ENCODE measurements at regions not wholly inside any gene's neighbourhood (a gene's known extent, or its start where the extent isn't known, plus 50 kb on each side); places are given as distances from the start of the nearest gene placed in this dataset.
A peak's percentile ranks its signal among the peaks of the same experiment; 100 is the strongest.

GRCh38 chr1:234973426-234974250 lies 155.0 kb downstream of the TOMM20 start (continued):
- TF ChIP-seq, protein P1, sequence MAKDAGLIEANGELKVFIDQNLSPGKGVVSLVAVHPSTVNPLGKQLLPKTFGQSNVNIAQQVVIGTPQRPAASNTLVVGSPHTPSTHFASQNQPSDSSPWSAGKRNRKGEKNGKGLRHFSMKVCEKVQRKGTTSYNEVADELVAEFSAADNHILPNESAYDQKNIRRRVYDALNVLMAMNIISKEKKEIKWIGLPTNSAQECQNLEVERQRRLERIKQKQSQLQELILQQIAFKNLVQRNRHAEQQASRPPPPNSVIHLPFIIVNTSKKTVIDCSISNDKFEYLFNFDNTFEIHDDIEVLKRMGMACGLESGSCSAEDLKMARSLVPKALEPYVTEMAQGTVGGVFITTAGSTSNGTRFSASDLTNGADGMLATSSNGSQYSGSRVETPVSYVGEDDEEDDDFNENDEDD (CRISPR knock-in tag; IDR thresholded peaks at IDR 0.05; ENCODE audit: borderline replicate concordance) = peak; percentile 15; the same call in 1 of the 2 replicates
- no peak for TF ChIP-seq PAWR (CRISPR knock-in tag; IDR thresholded peaks at IDR 0.05; ENCODE audit: borderline replicate concordance)
- TF ChIP-seq, protein P2, sequence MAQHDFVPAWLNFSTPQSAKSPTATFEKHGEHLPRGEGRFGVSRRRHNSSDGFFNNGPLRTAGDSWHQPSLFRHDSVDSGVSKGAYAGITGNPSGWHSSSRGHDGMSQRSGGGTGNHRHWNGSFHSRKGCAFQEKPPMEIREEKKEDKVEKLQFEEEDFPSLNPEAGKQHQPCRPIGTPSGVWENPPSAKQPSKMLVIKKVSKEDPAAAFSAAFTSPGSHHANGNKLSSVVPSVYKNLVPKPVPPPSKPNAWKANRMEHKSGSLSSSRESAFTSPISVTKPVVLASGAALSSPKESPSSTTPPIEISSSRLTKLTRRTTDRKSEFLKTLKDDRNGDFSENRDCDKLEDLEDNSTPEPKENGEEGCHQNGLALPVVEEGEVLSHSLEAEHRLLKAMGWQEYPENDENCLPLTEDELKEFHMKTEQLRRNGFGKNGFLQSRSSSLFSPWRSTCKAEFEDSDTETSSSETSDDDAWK (CRISPR knock-in tag; IDR thresholded peaks at IDR 0.05) = no peak
- no peak for TF ChIP-seq ZFP62 (CRISPR knock-in tag; IDR thresholded peaks at IDR 0.05)
- no peak for TF ChIP-seq NR1H2 (CRISPR knock-in tag; IDR thresholded peaks at IDR 0.05; ENCODE audit: borderline replicate concordance, low read depth)
- TF ChIP-seq SNRNP70 (IDR thresholded peaks at IDR 0.05; ENCODE audit: low read depth, low read length) = no peak
- TF ChIP-seq RXRA (CRISPR knock-in tag; IDR thresholded peaks at IDR 0.05) = peak; percentile 52; the same call in 1 of the 2 replicates
- TF ChIP-seq, protein P3, sequence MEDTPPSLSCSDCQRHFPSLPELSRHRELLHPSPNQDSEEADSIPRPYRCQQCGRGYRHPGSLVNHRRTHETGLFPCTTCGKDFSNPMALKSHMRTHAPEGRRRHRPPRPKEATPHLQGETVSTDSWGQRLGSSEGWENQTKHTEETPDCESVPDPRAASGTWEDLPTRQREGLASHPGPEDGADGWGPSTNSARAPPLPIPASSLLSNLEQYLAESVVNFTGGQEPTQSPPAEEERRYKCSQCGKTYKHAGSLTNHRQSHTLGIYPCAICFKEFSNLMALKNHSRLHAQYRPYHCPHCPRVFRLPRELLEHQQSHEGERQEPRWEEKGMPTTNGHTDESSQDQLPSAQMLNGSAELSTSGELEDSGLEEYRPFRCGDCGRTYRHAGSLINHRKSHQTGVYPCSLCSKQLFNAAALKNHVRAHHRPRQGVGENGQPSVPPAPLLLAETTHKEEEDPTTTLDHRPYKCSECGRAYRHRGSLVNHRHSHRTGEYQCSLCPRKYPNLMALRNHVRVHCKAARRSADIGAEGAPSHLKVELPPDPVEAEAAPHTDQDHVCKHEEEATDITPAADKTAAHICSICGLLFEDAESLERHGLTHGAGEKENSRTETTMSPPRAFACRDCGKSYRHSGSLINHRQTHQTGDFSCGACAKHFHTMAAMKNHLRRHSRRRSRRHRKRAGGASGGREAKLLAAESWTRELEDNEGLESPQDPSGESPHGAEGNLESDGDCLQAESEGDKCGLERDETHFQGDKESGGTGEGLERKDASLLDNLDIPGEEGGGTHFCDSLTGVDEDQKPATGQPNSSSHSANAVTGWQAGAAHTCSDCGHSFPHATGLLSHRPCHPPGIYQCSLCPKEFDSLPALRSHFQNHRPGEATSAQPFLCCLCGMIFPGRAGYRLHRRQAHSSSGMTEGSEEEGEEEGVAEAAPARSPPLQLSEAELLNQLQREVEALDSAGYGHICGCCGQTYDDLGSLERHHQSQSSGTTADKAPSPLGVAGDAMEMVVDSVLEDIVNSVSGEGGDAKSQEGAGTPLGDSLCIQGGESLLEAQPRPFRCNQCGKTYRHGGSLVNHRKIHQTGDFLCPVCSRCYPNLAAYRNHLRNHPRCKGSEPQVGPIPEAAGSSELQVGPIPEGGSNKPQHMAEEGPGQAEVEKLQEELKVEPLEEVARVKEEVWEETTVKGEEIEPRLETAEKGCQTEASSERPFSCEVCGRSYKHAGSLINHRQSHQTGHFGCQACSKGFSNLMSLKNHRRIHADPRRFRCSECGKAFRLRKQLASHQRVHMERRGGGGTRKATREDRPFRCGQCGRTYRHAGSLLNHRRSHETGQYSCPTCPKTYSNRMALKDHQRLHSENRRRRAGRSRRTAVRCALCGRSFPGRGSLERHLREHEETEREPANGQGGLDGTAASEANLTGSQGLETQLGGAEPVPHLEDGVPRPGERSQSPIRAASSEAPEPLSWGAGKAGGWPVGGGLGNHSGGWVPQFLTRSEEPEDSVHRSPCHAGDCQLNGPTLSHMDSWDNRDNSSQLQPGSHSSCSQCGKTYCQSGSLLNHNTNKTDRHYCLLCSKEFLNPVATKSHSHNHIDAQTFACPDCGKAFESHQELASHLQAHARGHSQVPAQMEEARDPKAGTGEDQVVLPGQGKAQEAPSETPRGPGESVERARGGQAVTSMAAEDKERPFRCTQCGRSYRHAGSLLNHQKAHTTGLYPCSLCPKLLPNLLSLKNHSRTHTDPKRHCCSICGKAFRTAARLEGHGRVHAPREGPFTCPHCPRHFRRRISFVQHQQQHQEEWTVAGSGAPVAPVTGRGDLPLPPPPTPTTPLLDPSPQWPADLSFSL (CRISPR knock-in tag; IDR thresholded peaks at IDR 0.05) = no peak
- TF ChIP-seq ZNF264 (CRISPR knock-in tag; IDR thresholded peaks at IDR 0.05) = no peak
- TF ChIP-seq, protein P4, sequence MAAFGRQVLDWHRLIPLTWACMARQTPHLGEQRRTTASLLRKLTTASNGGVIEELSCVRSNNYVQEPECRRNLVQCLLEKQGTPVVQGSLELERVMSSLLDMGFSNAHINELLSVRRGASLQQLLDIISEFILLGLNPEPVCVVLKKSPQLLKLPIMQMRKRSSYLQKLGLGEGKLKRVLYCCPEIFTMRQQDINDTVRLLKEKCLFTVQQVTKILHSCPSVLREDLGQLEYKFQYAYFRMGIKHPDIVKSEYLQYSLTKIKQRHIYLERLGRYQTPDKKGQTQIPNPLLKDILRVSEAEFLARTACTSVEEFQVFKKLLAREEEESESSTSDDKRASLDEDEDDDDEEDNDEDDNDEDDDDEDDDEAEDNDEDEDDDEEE (CRISPR knock-in tag; IDR thresholded peaks at IDR 0.05) = no peak
- TF ChIP-seq CCAR2 (optimal IDR thresholded peaks at IDR 0.05; ENCODE audit: low read depth, low read length) = no peak
- TF ChIP-seq ZNF121 (CRISPR knock-in tag; IDR thresholded peaks at IDR 0.05) = no peak
- no peak for TF ChIP-seq TMF1 (CRISPR knock-in tag; IDR thresholded peaks at IDR 0.05; ENCODE audit: low read depth)
- TF ChIP-seq AGO2 (optimal IDR thresholded peaks at IDR 0.05; ENCODE audit: low read depth, low read length) = peak; percentile 3
- TF ChIP-seq GZF1 (CRISPR knock-in tag; IDR thresholded peaks at IDR 0.05) = no peak
- TF ChIP-seq KDM4B (CRISPR knock-in tag; IDR thresholded peaks at IDR 0.05) = no peak
- TF ChIP-seq PHF21A (CRISPR knock-in tag; IDR thresholded peaks at IDR 0.05) = no peak
- TF ChIP-seq MED13 (CRISPR knock-in tag; IDR thresholded peaks at IDR 0.05) = no peak
- TF ChIP-seq GATAD2A (CRISPR knock-in tag; IDR thresholded peaks at IDR 0.05) = peak; percentile 43
- no peak for TF ChIP-seq ZIK1 (CRISPR knock-in tag; IDR thresholded peaks at IDR 0.05; ENCODE audit: borderline replicate concordance, low read depth)
- 0 out of 2 replicates have a peak, but pooled peaks have one; percentile 1 for TF ChIP-seq TAF1 (CRISPR knock-in tag; IDR thresholded peaks at IDR 0.05)
